ENCODE measurements at regions not wholly inside any gene's neighbourhood (a gene's known extent, or its start where the extent isn't known, plus 50 kb on each side); places are given as distances from the start of the nearest gene placed in this dataset.

GRCh38 chr6:8739454-8739853 is 304.1 kb upstream of the SLC35B3 start:
- Mint-ChIP-seq H3K27me3 (ENCODE audit: insufficient read depth) (no peaks in the 10 kb centered on the region), H3K9me3 (peaks cover 57% of the 10 kb centered on the region), H3K4me1 (ENCODE audit: low read depth) (no peaks in the 10 kb centered on the region; the same call in 1 of the 2 replicates), H3K36me3 (ENCODE audit: low read depth) (no peaks in the 10 kb centered on the region; the same call in 1 of the 2 replicates), H3K27ac (no peak overlapping the region), H3K4me3 (no peak overlapping the region)
- TF ChIP-seq CTCF (IDR thresholded peaks at IDR 0.05), result no peak
- DNase-seq, result no peak

GRCh38 chr6:8738951-8739350 is 303.6 kb upstream of the SLC35B3 start:
- Mint-ChIP-seq H3K9me3 (peaks cover 58% of the 10 kb centered on the region), H3K27me3 (ENCODE audit: insufficient read depth) (no peaks in the 10 kb centered on the region), H3K4me3 (no peak overlapping the region), H3K4me1 (ENCODE audit: low read depth) (no peaks in the 10 kb centered on the region; the same call in 1 of the 2 replicates), H3K36me3 (ENCODE audit: low read depth) (no peaks in the 10 kb centered on the region; the same call in 1 of the 2 replicates), H3K27ac (no peak overlapping the region)
- no peak for DNase-seq
- no peak for TF ChIP-seq CTCF (IDR thresholded peaks at IDR 0.05)

- H3K27me3 Mint-ChIP-seq (ENCODE audit: insufficient read depth), result no peaks in the 10 kb centered on the region
- no peaks in the 10 kb centered on the region; the same call in 1 of the 2 replicates for H3K36me3 Mint-ChIP-seq (ENCODE audit: low read depth)
- H3K4me1 Mint-ChIP-seq (ENCODE audit: low read depth), result no peaks in the 10 kb centered on the region
- no peak for TF ChIP-seq CTCF (IDR thresholded peaks at IDR 0.05)
- no peak overlapping the region for H3K27ac Mint-ChIP-seq
- DNase-seq, result no peak
- peaks cover 71% of the 10 kb centered on the region for H3K9me3 Mint-ChIP-seq
- no peak overlapping the region for H3K4me3 Mint-ChIP-seq
These were observed 301.0 kb upstream of the SLC35B3 start for GRCh38 chr6:8736156-8736895.

GRCh38 chr6:8733879-8734278 is 298.5 kb upstream of the SLC35B3 start:
- Mint-ChIP-seq H3K27ac (no peak overlapping the region), H3K9me3 (peaks cover 56% of the 10 kb centered on the region), H3K4me1 (ENCODE audit: low read depth) (no peaks in the 10 kb centered on the region), H3K4me3 (no peak overlapping the region), H3K27me3 (ENCODE audit: insufficient read depth) (no peaks in the 10 kb centered on the region), H3K36me3 (ENCODE audit: low read depth) (no peaks in the 10 kb centered on the region)
- no peak for TF ChIP-seq CTCF (IDR thresholded peaks at IDR 0.05)
- DNase-seq, result no peak

- no peaks in the 10 kb centered on the region for H3K4me1 Mint-ChIP-seq (ENCODE audit: low read depth)
- TF ChIP-seq CTCF (IDR thresholded peaks at IDR 0.05), result no peak
These were observed 296.5 kb upstream of the SLC35B3 start for GRCh38 chr6:8731874-8732273.

More at GRCh38 chr6:8731874-8732273, 296.5 kb upstream of the SLC35B3 start:
- Mint-ChIP-seq H3K36me3 (ENCODE audit: low read depth) (no peaks in the 10 kb centered on the region), H3K9me3 (peaks cover 43% of the 10 kb centered on the region), H3K4me3 (no peak overlapping the region), H3K27ac (no peak overlapping the region), H3K27me3 (ENCODE audit: insufficient read depth) (no peaks in the 10 kb centered on the region)
- DNase-seq, result no peak

Measured in HFFc6 (cell line).